Testis (tissue), 2 donors: ENCODE measurements at regions not wholly inside any gene's neighbourhood (a gene's known extent, or its start where the extent isn't known, plus 50 kb on each side); places are given as distances from the start of the nearest gene placed in this dataset.

Experiments
- DNase-seq: peaks from one replicate; pipeline ENCODE4 v3.0.0-alpha.2; 2019
- H3K27ac ChIP-seq, 2 donors: fragments of 200-600 bp; sonication (generic); one replicate each; pipeline ENCODE4 v1.5.1; 2019
- H3K27me3 ChIP-seq: fragments of 200-600 bp; sonication (generic); one replicate; pipeline ENCODE4 v1.5.1; 2019
- H3K36me3 ChIP-seq: fragments of 200-600 bp; sonication (generic); one replicate; pipeline ENCODE4 v1.5.1; 2017; ENCODE audit warnings: low read depth; ENCODE audit errors: missing control alignments
- H3K4me1 ChIP-seq: fragments of 200-600 bp; sonication (generic); one replicate; pipeline ENCODE4 v1.5.1; 2019
- H3K4me3 ChIP-seq, 2 donors: fragments of 200-600 bp; sonication (generic); one replicate each; pipeline ENCODE4 v1.5.1; 2017 to 2019
- H3K9me3 ChIP-seq: fragments of 200-600 bp; sonication (generic); one replicate; pipeline ENCODE4 v1.5.1; 2017
- POLR2A ChIP-seq: fragments of 450-650 bp; IDR thresholded peaks from one replicate; pipeline ENCODE4 v1.6.1; 2017; ENCODE audit warnings: antibody characterized with exemption, mild to moderate bottlenecking, moderate library complexity
- WGBS, 2 donors: methylation state at CpG; one replicate each; pipeline ENCODE4 v1.1.5; 2018; 5-methylcytosine and 5-hydroxymethylcytosine counted together
- intact Hi-C: fragments of 100-400 bp; cut with DNase I; formaldehyde crosslinking; loops from one replicate; pipeline ENCODE4 v1.15.1; 2023; ENCODE audit warnings: low total_unique reads
- small RNA-seq, 2 donors: library from RNA; depleted of rRNA; stranded (forward); fragments of <200 nt; gene quantifications; one replicate each; pipeline ENCODE3, GENCODE V24; 2016
- TF ChIP-seq, protein P1 (sequence below), 3 experiments: fragments of 450-650 bp in 2 of 3; fragments of 200-600 bp in 1 of 3; sonication (generic) in 1 of 3; IDR thresholded peaks; one replicate each; pipeline ENCODE4 v1.5.1; 2016 to 2019; ENCODE audit warnings: antibody characterized with exemption in 3 of 3, mild to moderate bottlenecking in 2 of 3, moderate library complexity in 1 of 3

GRCh38 chr15:85327820-85328219 lies 52.6 kb upstream of the AKAP13 start:
- Histone ChIP-seq H3K4me1 (peaks cover 12% of the 10 kb centered on the region), H3K36me3 (no peaks in the 10 kb centered on the region), H3K9me3 (no peaks in the 10 kb centered on the region), H3K4me3 (no peak overlapping the region), H3K27me3 (no peaks in the 10 kb centered on the region), H3K27ac (no peak overlapping the region)
- no peak for DNase-seq
- 89 to 92% methylated on average over 3 of the region's 3 CpGs for WGBS, 2 donors
- intact Hi-C loops = no loop called here
- TF ChIP-seq, protein P1, sequence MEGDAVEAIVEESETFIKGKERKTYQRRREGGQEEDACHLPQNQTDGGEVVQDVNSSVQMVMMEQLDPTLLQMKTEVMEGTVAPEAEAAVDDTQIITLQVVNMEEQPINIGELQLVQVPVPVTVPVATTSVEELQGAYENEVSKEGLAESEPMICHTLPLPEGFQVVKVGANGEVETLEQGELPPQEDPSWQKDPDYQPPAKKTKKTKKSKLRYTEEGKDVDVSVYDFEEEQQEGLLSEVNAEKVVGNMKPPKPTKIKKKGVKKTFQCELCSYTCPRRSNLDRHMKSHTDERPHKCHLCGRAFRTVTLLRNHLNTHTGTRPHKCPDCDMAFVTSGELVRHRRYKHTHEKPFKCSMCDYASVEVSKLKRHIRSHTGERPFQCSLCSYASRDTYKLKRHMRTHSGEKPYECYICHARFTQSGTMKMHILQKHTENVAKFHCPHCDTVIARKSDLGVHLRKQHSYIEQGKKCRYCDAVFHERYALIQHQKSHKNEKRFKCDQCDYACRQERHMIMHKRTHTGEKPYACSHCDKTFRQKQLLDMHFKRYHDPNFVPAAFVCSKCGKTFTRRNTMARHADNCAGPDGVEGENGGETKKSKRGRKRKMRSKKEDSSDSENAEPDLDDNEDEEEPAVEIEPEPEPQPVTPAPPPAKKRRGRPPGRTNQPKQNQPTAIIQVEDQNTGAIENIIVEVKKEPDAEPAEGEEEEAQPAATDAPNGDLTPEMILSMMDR (IDR thresholded peaks at IDR 0.05) = no peak
- no peak for TF ChIP-seq POLR2A

- peak; percentile 32 for DNase-seq
- intact Hi-C loops = no loop called here
These were observed 50.6 kb upstream of the AKAP13 start for GRCh38 chr15:85329561-85330422.

More at GRCh38 chr15:85329561-85330422, 50.6 kb upstream of the AKAP13 start:
- no peak for TF ChIP-seq POLR2A
- TF ChIP-seq, protein P1 (IDR thresholded peaks at IDR 0.05) = no peak
- Histone ChIP-seq H3K9me3 (no peaks in the 10 kb centered on the region), H3K27ac (peak overlapping the region; percentile 52 to 85), H3K36me3 (no peaks in the 10 kb centered on the region), H3K4me1 (peaks cover 15% of the 10 kb centered on the region), H3K27me3 (no peaks in the 10 kb centered on the region), H3K4me3 (peak overlapping the region; percentile 29 to 45)
- WGBS, 2 donors = 39 to 42% methylated on average over 19 of the region's 19 CpGs

Small RNAs in the stretch of these regions (small RNA-seq; reads per million reads assigned to genes)
- 0 reads per million in 2 donors for gene RN7SL428P
